HepG2 (cell line): ENCODE measurements at regions not wholly inside any gene's neighbourhood (a gene's known extent, or its start where the extent isn't known, plus 50 kb on each side); places are given as distances from the start of the nearest gene placed in this dataset.

Experiments used
- BRD4 ChIP-seq: sonication (generic); formaldehyde crosslinking; IDR thresholded peaks from 2 replicates; pipeline ENCODE4 v1.4.0; 2020; ENCODE audit warnings: missing genetic modification reagents
- DDIT3 ChIP-seq: sonication (generic); formaldehyde crosslinking; IDR thresholded peaks from 2 replicates; pipeline ENCODE4 v1.4.0; 2020; ENCODE audit warnings: mild to moderate bottlenecking, missing genetic modification reagents
- KIAA2018 ChIP-seq: sonication (generic); formaldehyde crosslinking; IDR thresholded peaks from 2 replicates; pipeline ENCODE4 v1.5.0; 2020; ENCODE audit warnings: mild to moderate bottlenecking, missing genetic modification reagents, borderline replicate concordance
- SMAD1 ChIP-seq: sonication (generic); formaldehyde crosslinking; IDR thresholded peaks from 2 replicates; pipeline ENCODE4 v1.4.0; 2020; ENCODE audit warnings: missing genetic modification reagents, low read depth, mild to moderate bottlenecking, borderline replicate concordance
- SOX5 ChIP-seq: IDR thresholded peaks from 2 replicates; pipeline ENCODE4 v1.6.1; 2016; ENCODE audit warnings: borderline replicate concordance
- SP5 ChIP-seq: IDR thresholded peaks from 2 replicates; pipeline ENCODE4 v1.6.1; 2016; ENCODE audit warnings: low read depth, borderline replicate concordance
- ZFP90 ChIP-seq: sonication (generic); formaldehyde crosslinking; IDR thresholded peaks from 2 replicates; pipeline ENCODE4 v1.8.0; 2022; ENCODE audit warnings: missing genetic modification reagents, mild to moderate bottlenecking, inconsistent platforms, borderline replicate concordance
- ZNF205 ChIP-seq: IDR thresholded peaks from 2 replicates; pipeline ENCODE4 v1.6.1; 2018; ENCODE audit warnings: missing biosample characterization, missing genetic modification reagents
- ZNF234 ChIP-seq: sonication (generic); formaldehyde crosslinking; conservative IDR thresholded peaks from 2 replicates; pipeline ENCODE4 v1.5.1; 2020; ENCODE audit warnings: mild to moderate bottlenecking, missing genetic modification reagents
- ZNF501 ChIP-seq: sonication (generic); formaldehyde crosslinking; IDR thresholded peaks from 2 replicates; pipeline ENCODE4 v1.5.1; 2020; ENCODE audit warnings: mild to moderate bottlenecking, moderate library complexity, missing genetic modification reagents
- ZNF580 ChIP-seq: IDR thresholded peaks from 2 replicates; pipeline ENCODE4 v1.6.1; 2016; ENCODE audit warnings: low read depth, borderline replicate concordance
- TF ChIP-seq, protein P1 (sequence below): sonication (generic); formaldehyde crosslinking; IDR thresholded peaks from 2 replicates; pipeline ENCODE4 v1.4.0; 2020; ENCODE audit warnings: missing genetic modification reagents; ENCODE audit errors: not compliant biosample characterization
- TF ChIP-seq, protein P2 (sequence below): sonication (generic); formaldehyde crosslinking; IDR thresholded peaks from 2 replicates; pipeline ENCODE4 v1.5.1; 2020; ENCODE audit warnings: mild to moderate bottlenecking, missing genetic modification reagents, moderate library complexity
- TF ChIP-seq, protein P3 (sequence below): sonication (generic); formaldehyde crosslinking; IDR thresholded peaks from 2 replicates; pipeline ENCODE4 v1.4.0; 2020; ENCODE audit warnings: missing genetic modification reagents

- TF ChIP-seq KIAA2018 (CRISPR knock-in tag) (no peak), DDIT3 (CRISPR knock-in tag) (no peak), ZNF580 (no peak), ZFP90 (no peak), ZNF234 (CRISPR knock-in tag) (no peak), BRD4 (CRISPR knock-in tag) (no peak), SOX5 (CRISPR knock-in tag) (peak; percentile 49; the same call in 1 of the 2 replicates), SMAD1 (CRISPR knock-in tag) (no peak), ZNF501 (no peak), SP5 (CRISPR knock-in tag) (no peak), ZNF205 (CRISPR knock-in tag) (no peak)
- TF ChIP-seq, protein P1, sequence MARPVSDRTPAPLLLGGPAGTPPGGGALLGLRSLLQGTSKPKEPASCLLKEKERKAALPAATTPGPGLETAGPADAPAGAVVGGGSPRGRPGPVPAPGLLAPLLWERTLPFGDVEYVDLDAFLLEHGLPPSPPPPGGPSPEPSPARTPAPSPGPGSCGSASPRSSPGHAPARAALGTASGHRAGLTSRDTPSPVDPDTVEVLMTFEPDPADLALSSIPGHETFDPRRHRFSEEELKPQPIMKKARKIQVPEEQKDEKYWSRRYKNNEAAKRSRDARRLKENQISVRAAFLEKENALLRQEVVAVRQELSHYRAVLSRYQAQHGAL = no peak
- TF ChIP-seq, protein P2, sequence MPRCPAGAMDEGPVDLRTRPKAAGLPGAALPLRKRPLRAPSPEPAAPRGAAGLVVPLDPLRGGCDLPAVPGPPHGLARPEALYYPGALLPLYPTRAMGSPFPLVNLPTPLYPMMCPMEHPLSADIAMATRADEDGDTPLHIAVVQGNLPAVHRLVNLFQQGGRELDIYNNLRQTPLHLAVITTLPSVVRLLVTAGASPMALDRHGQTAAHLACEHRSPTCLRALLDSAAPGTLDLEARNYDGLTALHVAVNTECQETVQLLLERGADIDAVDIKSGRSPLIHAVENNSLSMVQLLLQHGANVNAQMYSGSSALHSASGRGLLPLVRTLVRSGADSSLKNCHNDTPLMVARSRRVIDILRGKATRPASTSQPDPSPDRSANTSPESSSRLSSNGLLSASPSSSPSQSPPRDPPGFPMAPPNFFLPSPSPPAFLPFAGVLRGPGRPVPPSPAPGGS = no peak
- TF ChIP-seq, protein P3, sequence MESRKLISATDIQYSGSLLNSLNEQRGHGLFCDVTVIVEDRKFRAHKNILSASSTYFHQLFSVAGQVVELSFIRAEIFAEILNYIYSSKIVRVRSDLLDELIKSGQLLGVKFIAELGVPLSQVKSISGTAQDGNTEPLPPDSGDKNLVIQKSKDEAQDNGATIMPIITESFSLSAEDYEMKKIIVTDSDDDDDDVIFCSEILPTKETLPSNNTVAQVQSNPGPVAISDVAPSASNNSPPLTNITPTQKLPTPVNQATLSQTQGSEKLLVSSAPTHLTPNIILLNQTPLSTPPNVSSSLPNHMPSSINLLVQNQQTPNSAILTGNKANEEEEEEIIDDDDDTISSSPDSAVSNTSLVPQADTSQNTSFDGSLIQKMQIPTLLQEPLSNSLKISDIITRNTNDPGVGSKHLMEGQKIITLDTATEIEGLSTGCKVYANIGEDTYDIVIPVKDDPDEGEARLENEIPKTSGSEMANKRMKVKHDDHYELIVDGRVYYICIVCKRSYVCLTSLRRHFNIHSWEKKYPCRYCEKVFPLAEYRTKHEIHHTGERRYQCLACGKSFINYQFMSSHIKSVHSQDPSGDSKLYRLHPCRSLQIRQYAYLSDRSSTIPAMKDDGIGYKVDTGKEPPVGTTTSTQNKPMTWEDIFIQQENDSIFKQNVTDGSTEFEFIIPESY (CRISPR knock-in tag) = no peak
Observed at GRCh38 chr7:25054819-25055519, 70.1 kb downstream of the CYCS start (continued).
